ENCODE measurements at regions not wholly inside any gene's neighbourhood (a gene's known extent, or its start where the extent isn't known, plus 50 kb on each side); places are given as distances from the start of the nearest gene placed in this dataset.

DNA sequence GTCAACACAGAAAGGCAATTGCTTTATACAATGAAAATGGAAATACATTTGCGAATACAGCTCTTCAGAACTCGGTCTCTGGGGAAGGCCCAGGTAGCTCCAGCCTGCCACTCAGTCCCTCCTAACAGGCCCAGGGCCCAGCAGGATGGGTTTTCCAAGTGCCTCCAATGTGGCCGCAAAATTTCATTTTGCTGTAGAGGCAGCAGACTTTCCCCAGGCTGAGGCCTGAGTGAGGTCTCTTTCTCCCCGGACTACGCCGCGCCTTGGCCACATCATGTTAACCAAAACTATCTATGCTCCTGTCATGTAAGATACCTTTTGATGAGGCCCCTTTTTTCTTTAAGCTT, 606.0 kb upstream of the SALL1 start:
- TF ChIP-seq JUNB (IDR thresholded peaks at IDR 0.05; ENCODE audit: unreplicated experiment) (no peak), CTCF (conservative IDR thresholded peaks at IDR 0.05; ENCODE audit: low read depth in 2 of 2) (no peak), POLR2AphosphoS5 (IDR thresholded peaks at IDR 0.05; ENCODE audit: low read depth) (no peak), EZH2 (IDR thresholded peaks at IDR 0.05; ENCODE audit: low read depth, unreplicated experiment) (no peak), REST (IDR thresholded peaks at IDR 0.05; ENCODE audit: unreplicated experiment) (no peak), EZH2phosphoT487 (IDR thresholded peaks at IDR 0.05; ENCODE audit: unreplicated experiment) (no peak), CREB1 (CRISPR knock-in tag; IDR thresholded peaks at IDR 0.05; ENCODE audit: low read depth) (no peak)
